GM21619 (cell line): ENCODE measurements at regions not wholly inside any gene's neighbourhood (a gene's known extent, or its start where the extent isn't known, plus 50 kb on each side); places are given as distances from the start of the nearest gene placed in this dataset.

ENCODE experiments used
- ATAC-seq: cut with Tn5 transposase; IDR thresholded peaks from one replicate; pipeline ENCODE4 v1.9.1; 2021; ENCODE audit not compliant: unreplicated experiment

DNA sequence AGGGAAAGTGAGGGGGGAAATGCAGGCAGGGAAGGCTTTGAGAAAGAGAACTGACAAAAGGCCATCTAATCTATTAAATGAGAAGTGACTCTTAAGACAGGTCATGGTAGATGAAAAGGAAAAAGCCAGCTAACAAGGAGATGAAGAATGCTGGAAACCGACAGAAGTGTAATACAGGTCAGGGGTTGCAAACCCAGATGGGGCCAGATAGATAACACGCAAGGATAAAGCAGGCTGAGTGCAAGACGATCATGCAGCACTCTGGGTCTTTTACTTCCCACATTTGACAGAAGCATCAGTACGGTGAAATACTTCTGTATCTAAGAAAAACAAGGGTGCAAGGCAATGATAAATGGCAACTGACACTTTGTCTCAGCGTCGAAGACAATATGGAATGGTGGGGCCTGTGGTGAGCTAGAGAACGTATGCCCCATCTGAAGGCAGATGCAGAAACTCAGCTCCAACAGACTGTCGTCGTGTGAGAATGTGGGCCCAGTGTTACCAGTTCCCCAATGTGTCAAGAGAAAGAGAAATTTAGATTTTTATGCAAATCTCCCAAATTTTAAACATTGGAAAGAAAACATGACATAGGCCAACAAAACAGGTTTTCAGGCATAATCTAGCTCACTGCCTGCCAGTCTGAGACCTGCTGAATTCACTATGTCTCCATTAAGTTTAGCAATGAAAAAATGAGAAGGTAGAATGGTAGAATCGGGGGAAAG, 187.4 kb downstream of the PHLDA1 start:
- ATAC-seq = no peak

GRCh38 chr12:75842090-75842489, 189.5 kb downstream of the PHLDA1 start:
- ATAC-seq = no peak

GRCh38 chr12:75840994-75841355, 190.6 kb downstream of the PHLDA1 start:
- ATAC-seq = no peak

GRCh38 chr12:75838309-75838708, 193.3 kb downstream of the PHLDA1 start:
- no peak for ATAC-seq

GRCh38 chr12:75837700-75838099, 193.9 kb downstream of the PHLDA1 start:
- no peak for ATAC-seq

DNA sequence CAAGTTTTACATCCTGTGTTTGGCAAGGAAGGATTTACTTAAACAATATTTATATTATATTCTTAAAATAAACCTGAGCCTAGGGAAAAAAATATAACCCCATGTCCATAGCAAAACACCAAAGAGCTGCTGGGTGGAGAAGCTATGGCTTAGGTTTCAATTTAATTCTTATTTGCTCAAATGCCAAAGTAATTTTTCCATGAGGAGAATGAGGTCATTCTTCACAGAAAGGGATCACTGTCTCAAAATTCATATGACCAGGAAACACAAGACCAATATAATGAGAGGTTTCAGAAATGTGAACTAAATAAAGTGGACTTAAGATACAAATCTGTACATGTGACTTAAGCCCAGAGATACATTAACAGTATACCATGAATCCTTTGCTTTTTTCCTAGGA, 195.0 kb downstream of the PHLDA1 start:
- ATAC-seq = no peak

- no peak for ATAC-seq
Observed at GRCh38 chr12:75834591-75834990, 197.0 kb downstream of the PHLDA1 start.

GRCh38 chr12:75833268-75833667, 198.3 kb downstream of the PHLDA1 start:
- no peak for ATAC-seq

DNA sequence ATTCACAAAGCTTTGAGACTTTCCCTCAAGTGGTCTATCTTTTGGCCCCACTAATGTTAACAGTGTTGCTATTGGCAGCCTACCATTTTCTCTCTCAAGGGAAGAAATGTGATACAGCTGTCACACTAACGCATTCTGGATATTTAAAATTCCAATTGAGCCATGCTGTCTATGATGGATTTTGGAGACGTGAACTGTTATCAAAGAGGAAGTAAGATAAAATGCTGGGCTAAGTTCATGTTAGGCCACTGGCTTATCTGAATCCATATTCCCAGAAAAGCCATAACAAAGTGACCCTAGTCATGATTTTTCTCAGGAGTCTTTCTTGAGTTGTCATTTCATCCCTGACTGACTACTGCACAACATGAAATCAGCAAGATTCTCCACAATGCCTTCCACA, 200.2 kb downstream of the PHLDA1 start:
- no peak for ATAC-seq

DNA sequence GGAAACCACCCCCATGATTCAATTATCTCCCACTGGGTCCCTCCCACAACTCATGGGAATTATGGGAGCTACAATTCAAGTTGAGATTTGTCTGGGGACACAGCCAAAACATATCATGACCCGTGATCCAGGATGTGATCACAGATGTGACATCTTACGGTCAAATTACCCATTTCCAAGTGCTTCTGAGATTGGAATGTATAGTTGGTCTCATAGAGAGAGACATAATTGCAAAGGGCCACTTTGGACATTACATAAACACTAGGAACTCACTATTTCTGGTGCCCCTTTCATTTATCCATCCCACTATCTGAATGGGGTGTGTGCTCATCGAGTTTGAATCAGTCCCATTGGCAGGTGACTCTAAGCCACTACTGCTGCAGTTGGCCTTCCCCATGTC, 204.5 kb downstream of the PHLDA1 start:
- no peak for ATAC-seq

DNA sequence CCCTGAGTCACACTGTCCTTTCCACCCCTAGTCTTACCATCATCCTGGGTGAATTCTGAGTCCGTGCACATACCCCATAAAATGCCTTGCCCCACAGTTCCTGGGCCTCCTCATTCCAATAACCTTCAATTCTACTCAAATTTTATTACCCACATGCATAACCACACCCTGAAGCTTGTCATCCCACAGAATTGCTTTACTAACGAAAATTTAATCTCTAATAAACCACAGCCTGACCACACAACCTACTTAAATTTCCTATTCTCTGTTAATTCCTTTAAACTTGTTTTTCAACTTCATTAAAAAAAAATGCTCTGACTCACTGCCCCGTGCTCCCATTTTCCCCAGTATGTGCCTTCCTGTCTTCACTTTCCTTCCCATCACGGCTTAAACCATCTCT, 205.9 kb downstream of the PHLDA1 start:
- no peak for ATAC-seq

GRCh38 chr12:75823475-75823874, 208.1 kb downstream of the PHLDA1 start:
- no peak for ATAC-seq

DNA sequence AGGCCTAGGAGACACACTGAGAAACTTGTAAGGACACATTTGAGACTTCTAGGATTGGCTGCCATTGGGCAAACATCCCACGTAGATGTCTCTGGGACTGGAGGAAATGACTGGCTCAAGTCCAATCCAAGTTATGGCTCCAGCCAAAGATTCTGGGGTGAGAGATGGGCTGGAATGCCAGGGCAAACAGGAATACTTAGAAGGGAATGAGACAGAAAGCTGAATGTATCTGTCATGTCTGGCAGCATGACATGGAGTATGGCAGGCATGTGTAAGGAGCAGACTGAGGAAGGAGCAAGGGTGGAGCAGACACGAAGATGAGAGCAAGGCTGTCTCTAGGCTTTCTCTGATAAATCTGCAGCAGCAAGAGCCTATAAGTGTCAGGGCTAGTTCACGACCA, 209.2 kb downstream of the PHLDA1 start:
- no peak for ATAC-seq

DNA sequence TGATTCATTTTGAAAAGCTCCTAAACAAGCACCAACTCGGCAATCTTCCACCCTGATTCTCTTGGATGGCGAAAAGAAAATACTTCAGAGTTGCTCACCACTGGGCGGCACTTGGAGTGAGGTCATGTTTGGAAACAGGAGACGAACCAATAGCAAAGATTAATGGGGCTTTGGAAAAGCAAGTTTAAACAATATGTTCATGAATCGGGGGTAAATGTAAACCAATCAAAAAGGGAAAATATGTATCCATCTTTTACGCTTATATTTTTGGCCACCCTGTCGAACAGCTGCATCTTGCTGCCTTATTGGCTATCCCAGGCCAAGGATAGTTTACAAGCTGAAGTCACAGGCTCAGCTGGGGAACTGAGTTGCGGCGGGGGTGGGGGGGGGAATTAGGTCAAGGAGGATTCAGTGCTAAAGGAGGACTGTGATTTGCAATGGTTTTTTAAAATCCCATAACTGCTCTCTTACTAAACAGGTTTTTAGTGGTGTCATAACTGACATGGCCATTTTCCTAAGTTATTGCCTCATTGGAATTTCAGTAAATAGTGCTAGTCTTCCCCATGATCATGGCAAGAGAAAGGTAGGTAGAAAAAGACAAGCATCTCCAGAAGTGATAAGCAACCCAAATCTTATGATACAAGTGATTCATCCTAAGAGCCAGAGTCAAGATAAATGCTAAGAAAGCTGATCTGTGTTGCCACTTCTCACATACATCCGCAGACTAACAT, 210.6 kb downstream of the PHLDA1 start:
- ATAC-seq = no peak

DNA sequence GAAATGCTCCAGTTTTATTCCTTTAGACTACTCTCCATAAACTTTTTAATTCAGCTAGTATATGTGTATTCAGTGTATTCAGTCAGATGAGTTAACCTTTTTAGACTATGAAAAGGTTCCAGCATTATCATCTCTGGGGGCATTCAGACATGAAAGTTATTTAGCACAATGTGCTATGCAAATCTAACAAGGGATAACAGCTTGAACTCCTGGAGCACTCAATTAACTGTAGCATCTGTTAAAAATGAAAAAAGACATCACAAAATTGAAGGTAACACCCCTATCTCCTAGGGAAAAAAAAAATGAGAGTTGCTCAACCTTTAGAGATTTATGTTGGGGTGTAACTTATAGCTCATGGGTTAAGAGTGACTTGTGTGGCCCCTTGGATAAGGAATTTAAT, 211.5 kb downstream of the PHLDA1 start:
- ATAC-seq = no peak

DNA sequence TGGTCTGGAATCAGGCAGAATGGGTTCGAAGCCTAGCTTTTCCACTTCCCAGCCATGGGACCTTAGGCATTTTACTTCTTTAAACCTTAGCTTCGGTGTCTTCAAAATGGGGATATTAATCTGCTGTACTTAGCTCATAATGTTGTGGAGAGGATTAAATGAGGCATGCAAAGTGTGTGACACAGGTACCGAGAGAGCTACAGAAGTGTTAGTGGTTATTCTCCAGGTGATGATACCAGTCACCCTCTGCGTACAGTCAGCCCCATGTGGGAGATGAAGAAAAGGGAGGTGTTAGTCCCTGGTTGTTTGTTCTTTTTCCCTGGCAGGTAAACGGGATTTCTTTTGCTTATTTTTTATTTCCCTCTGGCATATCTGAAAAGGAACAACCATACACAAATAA, 212.1 kb downstream of the PHLDA1 start:
- no peak for ATAC-seq

GRCh38 chr12:75818863-75819262, 212.7 kb downstream of the PHLDA1 start:
- no peak for ATAC-seq

DNA sequence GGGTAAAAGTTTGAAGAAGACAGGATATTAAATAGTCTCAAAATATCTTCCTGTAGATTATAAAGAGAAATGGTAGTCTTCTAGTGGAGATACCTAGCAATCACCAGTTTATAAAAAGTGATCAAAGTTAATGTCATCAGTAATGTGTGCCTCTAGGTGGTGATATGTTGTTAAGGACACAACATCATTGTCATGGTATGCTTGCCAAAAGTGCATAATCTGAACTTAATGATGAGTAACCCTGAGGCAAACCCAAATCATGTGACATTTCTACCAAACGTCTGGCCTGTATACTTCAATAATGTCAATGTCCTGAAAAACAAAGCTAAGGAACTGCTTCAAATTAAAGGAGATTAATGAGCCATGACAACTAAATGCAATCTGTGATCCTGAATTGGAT, 214.7 kb downstream of the PHLDA1 start:
- no peak for ATAC-seq

- ATAC-seq = no peak
Observed at GRCh38 chr12:75815756-75816155, 215.8 kb downstream of the PHLDA1 start.

GRCh38 chr12:75814851-75815754, 216.5 kb downstream of the PHLDA1 start:
- ATAC-seq = no peak

DNA sequence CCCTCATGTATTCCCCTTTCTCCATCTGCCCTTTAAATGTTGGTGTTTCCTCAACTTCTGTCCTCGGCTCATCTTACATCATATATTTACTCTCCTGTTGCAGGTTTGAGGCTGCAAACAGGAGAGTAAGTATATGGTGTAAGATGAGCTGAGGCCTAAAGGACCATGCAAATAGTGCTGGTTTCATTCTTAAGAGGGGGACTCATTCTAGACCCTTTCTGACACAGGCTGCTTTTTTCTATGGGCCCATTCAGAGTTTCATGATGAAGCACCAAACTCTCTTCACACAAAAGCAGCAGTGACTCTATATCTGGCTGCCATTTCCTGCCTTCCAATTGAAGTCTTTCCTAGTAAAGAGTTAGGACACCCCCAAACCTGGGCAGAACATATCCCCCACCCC, 218.5 kb downstream of the PHLDA1 start:
- no peak for ATAC-seq
